ENCODE measurements at regions not wholly inside any gene's neighbourhood (a gene's known extent, or its start where the extent isn't known, plus 50 kb on each side); places are given as distances from the start of the nearest gene placed in this dataset.

DNA sequence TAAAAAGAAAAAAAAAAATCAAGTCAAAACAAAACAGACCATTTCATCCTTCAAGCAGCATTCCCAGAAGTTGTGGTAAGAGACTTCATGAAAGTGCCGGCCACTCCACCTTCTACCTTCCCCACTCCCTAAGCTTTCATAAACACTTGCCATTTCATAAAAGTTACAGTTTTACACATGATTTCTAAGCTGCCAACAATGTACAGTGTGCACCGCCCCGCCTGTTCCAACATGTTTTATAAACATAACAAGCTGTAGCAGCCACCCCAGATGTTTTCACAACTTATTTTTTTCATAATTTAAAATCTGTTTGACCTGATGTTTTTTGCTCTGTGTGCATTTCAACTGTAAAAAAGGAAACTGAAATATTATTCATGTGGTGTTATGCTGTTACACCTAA is 608.1 kb downstream of the TOX3 start:
- POLR2A ChIA-PET: no interaction called here
- H3K9me3 ChIP-seq (ENCODE audit: control insufficient read depth, insufficient read depth, low read length): no peaks in the 10 kb centered on the region
- DNase-seq (ENCODE audit: low read depth, low spot score): no peak
- no peak overlapping the region for H3K4me3 ChIP-seq (ENCODE audit: low read depth, low read length)
- H3K27me3 ChIP-seq (ENCODE audit: control insufficient read depth, insufficient read depth, low read length): no peaks in the 10 kb centered on the region
- TF ChIP-seq CTCF (IDR thresholded peaks at IDR 0.05; ENCODE audit: low read depth, low read length): no peak
- CTCF ChIA-PET: no interaction called here
- no peak overlapping the region for H3K27ac ChIP-seq (ENCODE audit: low read depth, low read length)

DNA sequence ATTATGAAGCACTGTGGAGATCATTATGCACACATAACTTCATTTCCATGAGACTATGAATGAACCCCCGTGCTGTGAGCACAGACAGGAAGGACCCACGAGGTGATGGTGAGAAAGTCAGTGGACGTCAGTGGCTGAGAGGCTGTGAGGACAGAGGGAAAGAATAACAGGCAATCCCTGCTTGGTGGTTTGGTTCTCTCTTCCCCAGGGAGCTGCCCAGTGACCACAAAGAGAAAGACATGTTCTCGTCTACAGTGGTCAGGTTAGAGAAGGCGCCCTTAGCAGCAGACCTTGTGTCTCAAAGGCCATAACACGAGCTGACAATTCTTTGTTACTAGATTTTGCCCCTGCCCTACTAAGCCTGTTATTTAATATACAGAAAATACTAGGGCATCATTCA is 609.2 kb downstream of the TOX3 start:
- POLR2A ChIA-PET: no interaction called here
- Histone ChIP-seq H3K4me3 (ENCODE audit: low read depth, low read length) (no peak overlapping the region), H3K27me3 (ENCODE audit: control insufficient read depth, insufficient read depth, low read length) (no peaks in the 10 kb centered on the region), H3K27ac (ENCODE audit: low read depth, low read length) (no peak overlapping the region), H3K9me3 (ENCODE audit: control insufficient read depth, insufficient read depth, low read length) (no peaks in the 10 kb centered on the region)
- TF ChIP-seq CTCF (IDR thresholded peaks at IDR 0.05; ENCODE audit: low read depth, low read length): no peak
- no peak for DNase-seq (ENCODE audit: low read depth, low spot score)
- CTCF ChIA-PET: no interaction called here

GRCh38 chr16:51936846-51937245 is 610.1 kb downstream of the TOX3 start:
- CTCF ChIA-PET: no interaction called here
- no peak overlapping the region for H3K4me3 ChIP-seq (ENCODE audit: low read depth, low read length)
- POLR2A ChIA-PET: no interaction called here
- DNase-seq (ENCODE audit: low read depth, low spot score): no peak
- no peaks in the 10 kb centered on the region for H3K27me3 ChIP-seq (ENCODE audit: control insufficient read depth, insufficient read depth, low read length)
- no peak for TF ChIP-seq CTCF (IDR thresholded peaks at IDR 0.05; ENCODE audit: low read depth, low read length)
- no peaks in the 10 kb centered on the region for H3K9me3 ChIP-seq (ENCODE audit: control insufficient read depth, insufficient read depth, low read length)
- H3K27ac ChIP-seq (ENCODE audit: low read depth, low read length): no peak overlapping the region

DNA sequence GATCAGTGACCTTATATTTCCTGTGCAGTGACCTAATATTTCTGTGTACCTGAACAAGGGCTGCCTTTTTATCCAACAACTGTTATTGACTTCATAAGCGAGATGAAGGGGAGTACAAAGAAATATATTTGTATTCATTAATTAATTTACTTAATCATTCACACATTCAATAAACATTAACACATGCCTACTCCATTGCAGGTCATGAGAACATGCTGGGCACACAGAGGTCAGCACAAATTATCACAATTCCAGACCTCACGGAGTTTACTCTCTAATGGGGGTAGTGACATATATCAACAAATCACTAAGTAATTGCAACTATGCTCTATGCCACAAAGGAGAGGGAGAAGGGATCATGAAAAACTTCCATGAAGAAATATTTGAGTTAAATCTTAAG is 614.6 kb downstream of the TOX3 start:
- ChIA-PET POLR2A (no interaction called here), CTCF (no interaction called here)
- no peaks in the 10 kb centered on the region for H3K9me3 ChIP-seq (ENCODE audit: control insufficient read depth, insufficient read depth, low read length)
- DNase-seq (ENCODE audit: low read depth, low spot score): no peak
- no peak for TF ChIP-seq CTCF (IDR thresholded peaks at IDR 0.05; ENCODE audit: low read depth, low read length)
- H3K4me3 ChIP-seq (ENCODE audit: low read depth, low read length): no peak overlapping the region
- no peaks in the 10 kb centered on the region for H3K27me3 ChIP-seq (ENCODE audit: control insufficient read depth, insufficient read depth, low read length)
- H3K27ac ChIP-seq (ENCODE audit: low read depth, low read length): no peak overlapping the region

DNA sequence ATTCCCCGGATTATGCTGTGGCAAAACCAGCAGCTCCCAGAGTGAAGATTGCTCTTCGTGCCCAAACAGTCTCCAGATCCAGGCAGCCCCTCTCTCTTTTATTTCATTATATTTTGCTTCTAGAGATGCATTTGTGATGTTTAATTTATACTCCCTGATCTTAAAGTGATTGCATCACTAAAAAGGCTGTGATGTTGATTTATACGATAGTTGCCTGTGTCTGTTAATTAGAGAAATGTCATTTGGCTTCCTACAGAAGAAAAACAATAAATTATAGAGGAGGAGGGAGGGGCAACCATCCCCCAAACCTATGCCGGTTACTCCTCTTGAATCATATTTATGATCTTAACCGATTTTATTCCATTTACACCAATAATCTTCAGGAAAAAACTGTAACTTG is 615.3 kb downstream of the TOX3 start:
- no peak overlapping the region for H3K4me3 ChIP-seq (ENCODE audit: low read depth, low read length)
- CTCF ChIA-PET: no interaction called here
- no peak for TF ChIP-seq CTCF (IDR thresholded peaks at IDR 0.05; ENCODE audit: low read depth, low read length)
- no peak overlapping the region for H3K27ac ChIP-seq (ENCODE audit: low read depth, low read length)
- no peaks in the 10 kb centered on the region for H3K9me3 ChIP-seq (ENCODE audit: control insufficient read depth, insufficient read depth, low read length)
- POLR2A ChIA-PET: no interaction called here
- no peak for DNase-seq (ENCODE audit: low read depth, low spot score)
- no peaks in the 10 kb centered on the region for H3K27me3 ChIP-seq (ENCODE audit: control insufficient read depth, insufficient read depth, low read length)
